Breast epithelium (tissue), 3 donors: ENCODE measurements at regions not wholly inside any gene's neighbourhood (a gene's known extent, or its start where the extent isn't known, plus 50 kb on each side); places are given as distances from the start of the nearest gene placed in this dataset.

Experiments
- POLR2A ChIP-seq: fragments of 450-650 bp; IDR thresholded peaks from one replicate; pipeline ENCODE4 v1.6.1; 2016; ENCODE audit warnings: antibody characterized with exemption, mild to moderate bottlenecking, moderate library complexity
- TF ChIP-seq, protein P1 (sequence below), 3 donors: fragments of 450-650 bp; IDR thresholded peaks; one replicate each; pipeline ENCODE4 v1.5.1; 2016 to 2017; ENCODE audit warnings: antibody characterized with exemption in 3 of 3, mild to moderate bottlenecking in 3 of 3, moderate library complexity in 3 of 3

DNA sequence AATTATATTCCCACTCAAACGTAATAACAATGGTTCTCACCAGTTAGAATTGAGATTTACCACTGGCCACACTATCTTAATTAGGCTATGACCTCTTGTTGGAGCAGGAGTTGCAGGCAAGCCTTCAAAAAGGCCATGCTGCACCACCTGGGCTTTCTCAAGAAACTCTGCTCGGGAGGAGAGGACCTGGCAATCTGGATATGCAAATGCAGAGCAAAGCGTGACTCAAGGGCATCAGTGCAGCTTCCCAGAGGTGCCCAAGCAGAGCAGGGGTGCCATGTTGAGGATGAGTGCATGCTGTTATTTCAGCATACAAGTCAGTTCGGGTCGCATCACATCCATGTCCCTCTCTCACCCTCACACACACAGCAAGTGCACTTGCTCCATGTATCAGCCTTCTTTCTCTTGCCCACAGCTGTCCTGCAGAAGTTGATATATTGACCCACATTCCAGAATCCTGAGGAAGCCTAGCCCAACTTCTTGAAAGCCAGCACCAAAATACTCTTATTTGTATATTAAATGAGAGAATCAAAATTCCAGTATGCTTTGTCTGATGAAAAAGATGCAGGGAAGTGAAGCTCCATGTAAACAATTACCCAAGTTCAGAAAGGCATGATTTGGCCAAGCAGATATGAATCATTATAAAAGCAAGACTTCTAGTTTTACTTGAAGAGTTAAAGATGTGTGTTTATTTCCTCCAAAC lies 55.7 kb upstream of the IL6 start:
- TF ChIP-seq, protein P1, sequence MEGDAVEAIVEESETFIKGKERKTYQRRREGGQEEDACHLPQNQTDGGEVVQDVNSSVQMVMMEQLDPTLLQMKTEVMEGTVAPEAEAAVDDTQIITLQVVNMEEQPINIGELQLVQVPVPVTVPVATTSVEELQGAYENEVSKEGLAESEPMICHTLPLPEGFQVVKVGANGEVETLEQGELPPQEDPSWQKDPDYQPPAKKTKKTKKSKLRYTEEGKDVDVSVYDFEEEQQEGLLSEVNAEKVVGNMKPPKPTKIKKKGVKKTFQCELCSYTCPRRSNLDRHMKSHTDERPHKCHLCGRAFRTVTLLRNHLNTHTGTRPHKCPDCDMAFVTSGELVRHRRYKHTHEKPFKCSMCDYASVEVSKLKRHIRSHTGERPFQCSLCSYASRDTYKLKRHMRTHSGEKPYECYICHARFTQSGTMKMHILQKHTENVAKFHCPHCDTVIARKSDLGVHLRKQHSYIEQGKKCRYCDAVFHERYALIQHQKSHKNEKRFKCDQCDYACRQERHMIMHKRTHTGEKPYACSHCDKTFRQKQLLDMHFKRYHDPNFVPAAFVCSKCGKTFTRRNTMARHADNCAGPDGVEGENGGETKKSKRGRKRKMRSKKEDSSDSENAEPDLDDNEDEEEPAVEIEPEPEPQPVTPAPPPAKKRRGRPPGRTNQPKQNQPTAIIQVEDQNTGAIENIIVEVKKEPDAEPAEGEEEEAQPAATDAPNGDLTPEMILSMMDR (IDR thresholded peaks at IDR 0.05) = no peak
- TF ChIP-seq POLR2A = no peak
